ENCODE measurements at regions not wholly inside any gene's neighbourhood (a gene's known extent, or its start where the extent isn't known, plus 50 kb on each side); places are given as distances from the start of the nearest gene placed in this dataset.

DNA sequence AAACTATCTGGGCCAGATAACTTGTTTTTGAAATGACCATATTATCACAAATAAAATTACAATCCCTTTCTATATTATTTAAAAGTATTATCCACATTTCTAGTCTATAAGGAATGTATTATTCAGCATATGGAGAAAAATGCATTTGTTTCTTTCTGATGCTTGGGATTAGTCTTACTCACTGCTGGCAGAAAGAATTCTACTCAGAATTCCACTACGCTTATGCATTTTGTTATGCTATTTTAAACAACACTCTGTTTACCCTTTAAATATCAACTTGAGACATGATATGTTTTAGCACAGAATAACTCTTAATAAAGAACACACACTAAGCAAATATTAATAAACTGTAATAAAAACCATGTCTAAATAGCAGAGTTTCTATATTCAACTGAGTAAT, 77.6 kb upstream of the ANO3 start:
- H3K9me3 ChIP-seq (replicated peaks; ENCODE audit: low read length) = no peaks in the 10 kb centered on the region
- no peak overlapping the region for H3K9ac ChIP-seq (ENCODE audit: low read depth, low read length)
- H3K36me3 ChIP-seq (ENCODE audit: insufficient read depth, low read length) = no peaks in the 10 kb centered on the region
- no peaks in the 10 kb centered on the region for H3K27me3 ChIP-seq (ENCODE audit: control insufficient read depth, insufficient read depth, low read length)
- H3K4me3 ChIP-seq (ENCODE audit: low read length) = no peak overlapping the region
- no peaks in the 10 kb centered on the region for H3K4me1 ChIP-seq (ENCODE audit: control insufficient read depth, insufficient read depth, low read length)
- no peak overlapping the region for H3K4me2 ChIP-seq (ENCODE audit: low read length)

- H3K9ac ChIP-seq (ENCODE audit: low read depth, low read length) = no peak overlapping the region
- H3K4me2 ChIP-seq (ENCODE audit: low read length) = no peak overlapping the region
- H3K9me3 ChIP-seq (replicated peaks; ENCODE audit: low read length) = no peaks in the 10 kb centered on the region
- H3K4me3 ChIP-seq (ENCODE audit: low read length) = no peak overlapping the region
- H3K4me1 ChIP-seq (ENCODE audit: control insufficient read depth, insufficient read depth, low read length) = no peaks in the 10 kb centered on the region
- H3K27me3 ChIP-seq (ENCODE audit: control insufficient read depth, insufficient read depth, low read length) = no peaks in the 10 kb centered on the region
- no peaks in the 10 kb centered on the region for H3K36me3 ChIP-seq (ENCODE audit: insufficient read depth, low read length)
These were observed 68.2 kb upstream of the ANO3 start for GRCh38 chr11:26263769-26264168.

- Histone ChIP-seq H3K4me3 (ENCODE audit: low read length) (no peak overlapping the region), H3K27me3 (ENCODE audit: control insufficient read depth, insufficient read depth, low read length) (no peaks in the 10 kb centered on the region), H3K4me2 (ENCODE audit: low read length) (no peak overlapping the region), H3K9me3 (replicated peaks; ENCODE audit: low read length) (no peaks in the 10 kb centered on the region), H3K9ac (ENCODE audit: low read depth, low read length) (no peak overlapping the region), H3K36me3 (ENCODE audit: insufficient read depth, low read length) (no peaks in the 10 kb centered on the region), H3K4me1 (ENCODE audit: control insufficient read depth, insufficient read depth, low read length) (no peaks in the 10 kb centered on the region)
These were observed 67.7 kb upstream of the ANO3 start for GRCh38 chr11:26264266-26264665.

- H3K4me3 ChIP-seq (ENCODE audit: low read length) = no peak overlapping the region
- H3K9ac ChIP-seq (ENCODE audit: low read depth, low read length) = no peak overlapping the region
- no peaks in the 10 kb centered on the region for H3K36me3 ChIP-seq (ENCODE audit: insufficient read depth, low read length)
- no peaks in the 10 kb centered on the region for H3K9me3 ChIP-seq (replicated peaks; ENCODE audit: low read length)
- H3K4me1 ChIP-seq (ENCODE audit: control insufficient read depth, insufficient read depth, low read length) = no peaks in the 10 kb centered on the region
- H3K4me2 ChIP-seq (ENCODE audit: low read length) = no peak overlapping the region
- H3K27me3 ChIP-seq (ENCODE audit: control insufficient read depth, insufficient read depth, low read length) = no peaks in the 10 kb centered on the region
These were observed 62.8 kb upstream of the ANO3 start for GRCh38 chr11:26268980-26269660.

- Histone ChIP-seq H3K4me2 (ENCODE audit: low read length) (no peak overlapping the region), H3K9me3 (replicated peaks; ENCODE audit: low read length) (no peaks in the 10 kb centered on the region), H3K4me3 (ENCODE audit: low read length) (no peak overlapping the region), H3K27me3 (ENCODE audit: control insufficient read depth, insufficient read depth, low read length) (no peaks in the 10 kb centered on the region), H3K4me1 (ENCODE audit: control insufficient read depth, insufficient read depth, low read length) (no peaks in the 10 kb centered on the region), H3K36me3 (ENCODE audit: insufficient read depth, low read length) (no peaks in the 10 kb centered on the region), H3K9ac (ENCODE audit: low read depth, low read length) (no peak overlapping the region)
These were observed 60.3 kb upstream of the ANO3 start for GRCh38 chr11:26271666-26272065.

GRCh38 chr11:26276798-26277424, 55.0 kb upstream of the ANO3 start:
- H3K9ac ChIP-seq (ENCODE audit: low read depth, low read length) = no peak overlapping the region
- no peak overlapping the region for H3K4me3 ChIP-seq (ENCODE audit: low read length)
- no peak overlapping the region for H3K4me2 ChIP-seq (ENCODE audit: low read length)
- H3K4me1 ChIP-seq (ENCODE audit: control insufficient read depth, insufficient read depth, low read length) = no peaks in the 10 kb centered on the region
- no peaks in the 10 kb centered on the region for H3K9me3 ChIP-seq (replicated peaks; ENCODE audit: low read length)
- no peaks in the 10 kb centered on the region for H3K27me3 ChIP-seq (ENCODE audit: control insufficient read depth, insufficient read depth, low read length)
- no peaks in the 10 kb centered on the region for H3K36me3 ChIP-seq (ENCODE audit: insufficient read depth, low read length)

DNA sequence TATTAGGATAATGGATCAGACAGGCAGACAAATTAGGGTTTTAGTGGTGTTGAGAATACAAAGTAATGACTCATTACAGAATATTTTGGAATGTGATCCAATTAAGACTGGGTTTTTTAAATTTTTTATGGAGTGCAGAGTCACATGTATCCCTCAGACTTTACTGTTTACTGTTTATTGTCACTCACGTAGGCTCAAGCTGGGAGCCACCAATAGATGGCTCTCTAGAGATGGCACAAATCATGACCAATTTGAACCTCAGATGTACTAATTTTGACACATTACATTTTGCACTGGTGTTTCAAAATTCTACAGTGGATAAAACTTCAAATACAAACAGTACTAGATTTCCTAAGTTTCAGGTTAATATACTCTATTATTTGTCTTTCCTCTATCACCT, 53.6 kb upstream of the ANO3 start:
- no peaks in the 10 kb centered on the region for H3K27me3 ChIP-seq (ENCODE audit: control insufficient read depth, insufficient read depth, low read length)
- no peak overlapping the region for H3K4me3 ChIP-seq (ENCODE audit: low read length)
- H3K9me3 ChIP-seq (replicated peaks; ENCODE audit: low read length) = no peaks in the 10 kb centered on the region
- no peaks in the 10 kb centered on the region for H3K36me3 ChIP-seq (ENCODE audit: insufficient read depth, low read length)
- H3K4me2 ChIP-seq (ENCODE audit: low read length) = no peak overlapping the region
- no peak overlapping the region for H3K9ac ChIP-seq (ENCODE audit: low read depth, low read length)
- no peaks in the 10 kb centered on the region for H3K4me1 ChIP-seq (ENCODE audit: control insufficient read depth, insufficient read depth, low read length)
